GM21447 (cell line): ENCODE measurements at regions not wholly inside any gene's neighbourhood (a gene's known extent, or its start where the extent isn't known, plus 50 kb on each side); places are given as distances from the start of the nearest gene placed in this dataset.

Experiments used
- ATAC-seq: cut with Tn5 transposase; IDR thresholded peaks from one replicate; pipeline ENCODE4 v1.9.1; 2021; ENCODE audit not compliant: unreplicated experiment

GRCh38 chr6:165090242-165090641 lies 219.2 kb downstream of the C6orf118 start:
- no peak for ATAC-seq

GRCh38 chr6:165086814-165087213 lies 222.6 kb downstream of the C6orf118 start:
- no peak for ATAC-seq

GRCh38 chr6:165082636-165083035 lies 226.8 kb downstream of the C6orf118 start:
- ATAC-seq, result no peak

GRCh38 chr6:165081944-165082532 lies 227.4 kb downstream of the C6orf118 start:
- ATAC-seq, result no peak

GRCh38 chr6:165077876-165078275 lies 231.5 kb downstream of the C6orf118 start:
- no peak for ATAC-seq

GRCh38 chr6:165071906-165072305 lies 237.5 kb downstream of the C6orf118 start:
- no peak for ATAC-seq

- ATAC-seq, result no peak
Observed at GRCh38 chr6:165060720-165061119, 248.7 kb downstream of the C6orf118 start.

GRCh38 chr6:165059032-165059431 lies 250.4 kb downstream of the C6orf118 start:
- ATAC-seq, result no peak

GRCh38 chr6:165056292-165056691 lies 253.1 kb downstream of the C6orf118 start:
- ATAC-seq, result no peak

GRCh38 chr6:165055231-165055630 lies 254.2 kb downstream of the C6orf118 start:
- ATAC-seq, result no peak

- no peak for ATAC-seq
Observed at GRCh38 chr6:165052561-165053480, 256.6 kb downstream of the C6orf118 start.

GRCh38 chr6:165049362-165049761 lies 260.0 kb downstream of the C6orf118 start:
- ATAC-seq, result no peak

GRCh38 chr6:165047952-165048351 lies 261.5 kb downstream of the C6orf118 start:
- no peak for ATAC-seq

- no peak for ATAC-seq
Observed at GRCh38 chr6:165045631-165046030, 263.8 kb downstream of the C6orf118 start.

- no peak for ATAC-seq
Observed at GRCh38 chr6:165042912-165043311, 266.5 kb downstream of the C6orf118 start.

- ATAC-seq, result no peak
Observed at GRCh38 chr6:165040440-165040839, 269.0 kb downstream of the C6orf118 start.

GRCh38 chr6:165034271-165034741 lies 275.1 kb downstream of the C6orf118 start:
- no peak for ATAC-seq

GRCh38 chr6:165031502-165031901 lies 277.9 kb downstream of the C6orf118 start:
- no peak for ATAC-seq

- ATAC-seq, result no peak
Observed at GRCh38 chr6:165025040-165025439, 284.4 kb downstream of the C6orf118 start.

- no peak for ATAC-seq
Observed at GRCh38 chr6:165019681-165020080, 289.7 kb downstream of the C6orf118 start.

GRCh38 chr6:165015676-165016075 lies 293.7 kb downstream of the C6orf118 start:
- ATAC-seq, result no peak

GRCh38 chr6:165013701-165014100 lies 295.7 kb downstream of the C6orf118 start:
- no peak for ATAC-seq
